ENCODE measurements at regions not wholly inside any gene's neighbourhood (a gene's known extent, or its start where the extent isn't known, plus 50 kb on each side); places are given as distances from the start of the nearest gene placed in this dataset.

GRCh38 chr1:214928574-214928973, 154.0 kb upstream of the KCNK2 start:
- no peaks in the 10 kb centered on the region for H3K4me1 ChIP-seq (ENCODE audit: insufficient read depth, low read length, poor library complexity, severe bottlenecking)
- no peaks in the 10 kb centered on the region for H3K27me3 ChIP-seq (ENCODE audit: insufficient read depth, low read length, poor library complexity, severe bottlenecking)
- no peak overlapping the region for H3K4me3 ChIP-seq (ENCODE audit: low read length, poor library complexity, severe bottlenecking)
- H2AFZ ChIP-seq (ENCODE audit: low read length): no peak overlapping the region
- H3F3A ChIP-seq (ENCODE audit: low read depth): no peaks in the 10 kb centered on the region
- no peaks in the 10 kb centered on the region for H3K9me3 ChIP-seq (ENCODE audit: insufficient read depth, low read depth, low read length)
- H3K4me2 ChIP-seq (ENCODE audit: low read depth, low read length, poor library complexity, severe bottlenecking): no peak overlapping the region
- no peaks in the 10 kb centered on the region for H3K36me3 ChIP-seq (ENCODE audit: insufficient read depth, low read length)
- H3K79me2 ChIP-seq (ENCODE audit: insufficient read depth, low read length): no peaks in the 10 kb centered on the region
- no peak overlapping the region for H3K9ac ChIP-seq (ENCODE audit: low read depth, low read length, poor library complexity, severe bottlenecking)
- H4K20me1 ChIP-seq (ENCODE audit: insufficient read depth, low read length, poor library complexity, severe bottlenecking): no peaks in the 10 kb centered on the region
- TF ChIP-seq EZH2phosphoT487 (IDR thresholded peaks at IDR 0.05; ENCODE audit: borderline replicate concordance) (no peak), CTCF (conservative IDR thresholded peaks at IDR 0.05; ENCODE audit: low read length) (no peak)
- H3K9me2 ChIP-seq (replicated peaks; ENCODE audit: low read depth, low read length): no peaks in the 10 kb centered on the region

- H3K4me3 ChIP-seq (ENCODE audit: low read length, poor library complexity, severe bottlenecking): no peak overlapping the region
These were observed 149.2 kb upstream of the KCNK2 start for GRCh38 chr1:214933375-214933774.

GRCh38 chr1:214934045-214934444, 148.5 kb upstream of the KCNK2 start:
- H3K79me2 ChIP-seq (ENCODE audit: insufficient read depth, low read length): no peaks in the 10 kb centered on the region
- H3K9me2 ChIP-seq (replicated peaks; ENCODE audit: low read depth, low read length): no peaks in the 10 kb centered on the region
- no peaks in the 10 kb centered on the region for H3K9me3 ChIP-seq (ENCODE audit: insufficient read depth, low read depth, low read length)
- no peaks in the 10 kb centered on the region for H3K27me3 ChIP-seq (ENCODE audit: insufficient read depth, low read length, poor library complexity, severe bottlenecking)
- no peak for TF ChIP-seq CTCF (conservative IDR thresholded peaks at IDR 0.05; ENCODE audit: low read length)
- no peak for TF ChIP-seq EZH2phosphoT487 (IDR thresholded peaks at IDR 0.05; ENCODE audit: borderline replicate concordance)
- H3K4me1 ChIP-seq (ENCODE audit: insufficient read depth, low read length, poor library complexity, severe bottlenecking): no peaks in the 10 kb centered on the region
- no peaks in the 10 kb centered on the region for H3F3A ChIP-seq (ENCODE audit: low read depth)
- no peak overlapping the region for H3K9ac ChIP-seq (ENCODE audit: low read depth, low read length, poor library complexity, severe bottlenecking)
- H2AFZ ChIP-seq (ENCODE audit: low read length): no peak overlapping the region
- no peak overlapping the region for H3K4me2 ChIP-seq (ENCODE audit: low read depth, low read length, poor library complexity, severe bottlenecking)
- H3K4me3 ChIP-seq (ENCODE audit: low read length, poor library complexity, severe bottlenecking): no peak overlapping the region
- H4K20me1 ChIP-seq (ENCODE audit: insufficient read depth, low read length, poor library complexity, severe bottlenecking): no peaks in the 10 kb centered on the region
- no peaks in the 10 kb centered on the region for H3K36me3 ChIP-seq (ENCODE audit: insufficient read depth, low read length)

More at GRCh38 chr1:214933375-214933774, 149.2 kb upstream of the KCNK2 start:
- Histone ChIP-seq H3K4me2 (ENCODE audit: low read depth, low read length, poor library complexity, severe bottlenecking) (no peak overlapping the region), H3K9ac (ENCODE audit: low read depth, low read length, poor library complexity, severe bottlenecking) (no peak overlapping the region), H3K36me3 (ENCODE audit: insufficient read depth, low read length) (no peaks in the 10 kb centered on the region), H3F3A (ENCODE audit: low read depth) (no peaks in the 10 kb centered on the region), H3K9me3 (ENCODE audit: insufficient read depth, low read depth, low read length) (no peaks in the 10 kb centered on the region), H4K20me1 (ENCODE audit: insufficient read depth, low read length, poor library complexity, severe bottlenecking) (no peaks in the 10 kb centered on the region), H3K79me2 (ENCODE audit: insufficient read depth, low read length) (no peaks in the 10 kb centered on the region), H2AFZ (ENCODE audit: low read length) (no peak overlapping the region), H3K9me2 (replicated peaks; ENCODE audit: low read depth, low read length) (no peaks in the 10 kb centered on the region), H3K4me1 (ENCODE audit: insufficient read depth, low read length, poor library complexity, severe bottlenecking) (no peaks in the 10 kb centered on the region), H3K27me3 (ENCODE audit: insufficient read depth, low read length, poor library complexity, severe bottlenecking) (no peaks in the 10 kb centered on the region)
- TF ChIP-seq EZH2phosphoT487 (IDR thresholded peaks at IDR 0.05; ENCODE audit: borderline replicate concordance) (no peak), CTCF (conservative IDR thresholded peaks at IDR 0.05; ENCODE audit: low read length) (no peak)
